PFSK-1 (cell line): ENCODE measurements at regions not wholly inside any gene's neighbourhood (a gene's known extent, or its start where the extent isn't known, plus 50 kb on each side); places are given as distances from the start of the nearest gene placed in this dataset.

ENCODE experiments used
- FOXP2 ChIP-seq: optimal IDR thresholded peaks from 2 replicates; pipeline ENCODE3; 2011; ENCODE audit warnings: borderline replicate concordance, control low read depth, inconsistent platforms; ENCODE audit not compliant: insufficient read depth; ENCODE audit errors: extremely low read length, extremely low read depth
- POLR2AphosphoS5 ChIP-seq: IDR thresholded peaks from 2 replicates; pipeline ENCODE4 v1.6.1; 2012; ENCODE audit warnings: low read depth, mild to moderate bottlenecking, control low read depth, low read length, moderate library complexity
- SIN3A ChIP-seq: IDR thresholded peaks from 2 replicates; pipeline ENCODE4 v1.6.1; 2012; ENCODE audit warnings: mild to moderate bottlenecking, low read length, moderate library complexity, borderline replicate concordance; ENCODE audit not compliant: insufficient read depth
- TAF1 ChIP-seq: IDR thresholded peaks from 2 replicates; pipeline ENCODE4 v1.6.1; 2012; ENCODE audit warnings: low read length, control low read depth, borderline replicate concordance; ENCODE audit not compliant: insufficient read depth
- TF ChIP-seq, protein P1 (sequence below), 2 experiments: IDR thresholded peaks; 2 replicates each; pipeline versions ENCODE4 v1.6.1 to v1.8.0; 2011 to 2012; ENCODE audit warnings: low read depth in 2 of 2, low read length in 2 of 2, control low read depth in 1 of 2, inconsistent platforms in 1 of 2, mild to moderate bottlenecking in 1 of 2, moderate library complexity in 1 of 2; ENCODE audit not compliant: insufficient read depth in 1 of 2

DNA sequence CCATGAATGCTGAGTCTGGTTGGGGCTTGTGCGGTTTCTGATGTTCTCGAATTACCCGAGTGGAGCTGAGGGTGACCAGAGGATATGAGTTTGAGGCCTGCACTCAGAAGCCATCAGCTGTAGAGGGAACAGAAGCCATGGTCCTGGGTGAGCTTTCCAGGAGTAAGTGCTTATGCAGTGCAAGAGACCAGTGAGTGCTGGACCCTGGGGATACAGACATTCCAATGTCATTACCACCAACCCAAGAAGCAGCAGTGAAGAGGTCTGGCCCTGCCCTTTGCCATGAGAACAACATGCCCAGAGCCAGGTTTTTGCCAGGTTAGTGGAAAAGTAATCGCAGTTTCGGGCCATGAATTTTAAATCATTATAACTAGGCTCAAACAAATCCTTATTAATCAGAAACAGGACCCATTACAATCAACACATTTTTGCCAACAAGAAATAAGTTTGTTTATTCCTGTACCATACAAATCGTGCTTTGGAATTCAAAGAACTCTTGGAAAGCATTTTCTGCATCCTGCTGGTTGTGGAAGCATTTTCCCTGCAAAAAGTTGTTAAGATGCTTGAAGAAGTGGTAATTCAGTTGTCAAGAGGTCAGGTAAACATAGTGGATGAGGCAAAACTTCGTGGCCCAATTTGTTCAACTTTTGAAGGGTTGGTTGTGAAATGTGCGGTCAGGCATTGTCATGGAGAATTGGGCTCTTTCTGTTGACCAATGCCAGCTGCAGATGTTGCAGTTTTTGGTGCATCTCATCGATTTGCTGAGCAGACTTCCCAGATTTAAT, 154.6 kb downstream of the SYK start:
- TF ChIP-seq TAF1: no peak

DNA sequence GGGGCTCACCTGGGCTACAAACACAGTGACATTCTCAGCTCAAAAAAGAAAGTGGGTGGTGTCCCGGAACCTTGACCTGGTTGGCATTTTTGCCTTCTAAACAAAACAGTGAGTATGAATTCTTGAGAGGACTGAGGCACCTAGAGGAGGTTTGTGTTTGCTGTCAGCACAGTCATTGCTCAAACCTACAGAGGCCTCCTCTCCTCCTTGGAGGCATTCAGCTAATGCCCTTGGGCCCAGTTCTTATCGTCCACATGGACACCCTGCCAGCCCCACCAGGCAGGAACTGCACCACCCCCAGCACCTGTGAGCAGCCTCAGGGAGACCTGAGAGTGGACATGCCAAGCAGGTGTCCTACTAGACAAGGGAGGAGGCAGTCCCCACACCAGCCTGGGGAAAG, 156.7 kb downstream of the SYK start:
- TF ChIP-seq TAF1 (no peak), POLR2AphosphoS5 (no peak)

DNA sequence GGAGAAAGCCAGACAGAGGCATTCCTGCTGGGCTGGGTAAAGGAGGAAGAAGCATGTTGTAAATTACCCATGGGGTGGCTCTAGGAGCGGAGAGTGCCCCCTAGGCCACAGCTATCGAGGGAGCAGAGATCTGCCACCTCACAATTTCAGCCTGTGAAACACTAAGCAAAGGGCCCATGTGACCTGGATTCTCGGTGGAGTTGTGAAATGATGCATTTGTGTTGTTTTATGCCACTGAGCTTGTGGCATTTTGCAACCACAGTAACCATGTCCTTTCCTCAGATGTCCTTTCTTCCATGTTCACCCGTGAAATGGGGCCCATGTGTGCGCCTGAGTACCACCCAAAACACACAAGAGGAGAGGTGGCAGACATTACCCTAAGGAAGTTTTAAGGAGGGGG, 159.3 kb downstream of the SYK start:
- TF ChIP-seq SIN3A: no peak
- TF ChIP-seq, protein P1, sequence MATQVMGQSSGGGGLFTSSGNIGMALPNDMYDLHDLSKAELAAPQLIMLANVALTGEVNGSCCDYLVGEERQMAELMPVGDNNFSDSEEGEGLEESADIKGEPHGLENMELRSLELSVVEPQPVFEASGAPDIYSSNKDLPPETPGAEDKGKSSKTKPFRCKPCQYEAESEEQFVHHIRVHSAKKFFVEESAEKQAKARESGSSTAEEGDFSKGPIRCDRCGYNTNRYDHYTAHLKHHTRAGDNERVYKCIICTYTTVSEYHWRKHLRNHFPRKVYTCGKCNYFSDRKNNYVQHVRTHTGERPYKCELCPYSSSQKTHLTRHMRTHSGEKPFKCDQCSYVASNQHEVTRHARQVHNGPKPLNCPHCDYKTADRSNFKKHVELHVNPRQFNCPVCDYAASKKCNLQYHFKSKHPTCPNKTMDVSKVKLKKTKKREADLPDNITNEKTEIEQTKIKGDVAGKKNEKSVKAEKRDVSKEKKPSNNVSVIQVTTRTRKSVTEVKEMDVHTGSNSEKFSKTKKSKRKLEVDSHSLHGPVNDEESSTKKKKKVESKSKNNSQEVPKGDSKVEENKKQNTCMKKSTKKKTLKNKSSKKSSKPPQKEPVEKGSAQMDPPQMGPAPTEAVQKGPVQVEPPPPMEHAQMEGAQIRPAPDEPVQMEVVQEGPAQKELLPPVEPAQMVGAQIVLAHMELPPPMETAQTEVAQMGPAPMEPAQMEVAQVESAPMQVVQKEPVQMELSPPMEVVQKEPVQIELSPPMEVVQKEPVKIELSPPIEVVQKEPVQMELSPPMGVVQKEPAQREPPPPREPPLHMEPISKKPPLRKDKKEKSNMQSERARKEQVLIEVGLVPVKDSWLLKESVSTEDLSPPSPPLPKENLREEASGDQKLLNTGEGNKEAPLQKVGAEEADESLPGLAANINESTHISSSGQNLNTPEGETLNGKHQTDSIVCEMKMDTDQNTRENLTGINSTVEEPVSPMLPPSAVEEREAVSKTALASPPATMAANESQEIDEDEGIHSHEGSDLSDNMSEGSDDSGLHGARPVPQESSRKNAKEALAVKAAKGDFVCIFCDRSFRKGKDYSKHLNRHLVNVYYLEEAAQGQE (IDR thresholded peaks at IDR 0.05; ENCODE audit: insufficient read depth in 1 of 2, low read depth in 2 of 2, low read length in 2 of 2): no peak

DNA sequence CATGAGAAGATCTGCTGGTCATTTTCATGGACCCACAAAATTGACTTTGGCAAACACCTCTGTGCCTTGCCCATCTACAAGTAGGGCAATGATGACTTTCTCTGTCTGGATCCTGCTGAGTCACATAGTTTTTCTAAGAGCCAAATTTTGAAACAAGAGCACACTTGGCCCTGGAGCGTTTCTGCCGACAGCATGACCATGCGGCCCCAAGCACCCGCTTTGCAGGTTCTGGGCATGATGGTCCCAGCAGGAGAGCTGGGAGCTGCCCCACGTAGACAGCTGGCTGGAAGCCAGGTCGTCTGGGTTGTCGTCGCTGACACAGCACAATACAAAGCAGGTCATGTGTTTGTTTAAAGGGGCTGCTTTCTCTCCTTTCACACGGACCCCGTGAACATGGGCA, 159.8 kb downstream of the SYK start:
- no peak for TF ChIP-seq FOXP2
- no peak for TF ChIP-seq SIN3A
- TF ChIP-seq, protein P1 (IDR thresholded peaks at IDR 0.05; ENCODE audit: insufficient read depth in 1 of 2, low read depth in 2 of 2, low read length in 2 of 2): no peak
- no peak for TF ChIP-seq TAF1
- no peak for TF ChIP-seq POLR2AphosphoS5

DNA sequence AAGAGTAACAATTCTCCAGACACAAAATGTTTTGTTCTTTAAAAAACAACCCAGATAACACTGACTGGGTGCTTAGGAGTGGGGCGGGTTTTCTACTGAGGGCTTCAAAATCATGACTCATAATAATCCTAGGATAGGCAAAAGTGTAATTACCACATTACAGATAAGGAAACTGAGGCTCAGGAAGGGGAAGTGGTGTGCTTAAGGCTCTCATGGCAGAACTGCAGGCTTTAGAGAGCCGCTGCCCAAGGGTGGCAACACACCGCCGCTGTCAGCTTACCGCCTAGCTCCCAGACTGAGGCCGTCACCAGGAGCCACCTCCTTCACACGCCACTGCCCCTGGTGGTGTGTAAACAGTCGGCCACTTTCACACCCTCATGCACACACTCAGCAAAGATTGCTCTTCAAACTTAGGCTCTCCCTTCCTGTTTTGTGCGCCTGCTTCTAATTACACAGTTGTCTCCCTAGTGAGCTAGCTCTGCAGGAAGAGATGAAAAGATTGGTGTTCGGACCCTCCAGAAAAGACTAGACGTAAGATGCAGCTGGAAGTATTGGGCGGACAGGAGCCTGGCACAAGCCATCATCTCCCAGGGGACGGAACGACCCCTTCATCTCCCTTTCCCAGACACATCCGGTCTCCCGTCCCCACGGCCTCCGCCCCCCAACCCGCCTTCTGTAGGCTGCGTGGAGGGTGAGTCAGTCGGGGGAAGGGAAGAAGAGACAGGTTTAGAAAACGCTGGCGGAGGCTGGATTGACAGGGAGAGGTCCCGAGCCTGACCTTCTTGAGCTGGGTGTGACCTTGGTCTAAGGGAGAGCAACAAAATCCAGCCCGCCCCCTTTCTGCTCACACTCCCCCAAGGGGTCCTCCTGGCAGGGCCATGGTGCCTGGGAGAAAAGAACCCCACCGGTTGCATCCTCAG, 162.7 kb downstream of the SYK start:
- TF ChIP-seq FOXP2 (peak; percentile 73), TAF1 (no peak)

DNA sequence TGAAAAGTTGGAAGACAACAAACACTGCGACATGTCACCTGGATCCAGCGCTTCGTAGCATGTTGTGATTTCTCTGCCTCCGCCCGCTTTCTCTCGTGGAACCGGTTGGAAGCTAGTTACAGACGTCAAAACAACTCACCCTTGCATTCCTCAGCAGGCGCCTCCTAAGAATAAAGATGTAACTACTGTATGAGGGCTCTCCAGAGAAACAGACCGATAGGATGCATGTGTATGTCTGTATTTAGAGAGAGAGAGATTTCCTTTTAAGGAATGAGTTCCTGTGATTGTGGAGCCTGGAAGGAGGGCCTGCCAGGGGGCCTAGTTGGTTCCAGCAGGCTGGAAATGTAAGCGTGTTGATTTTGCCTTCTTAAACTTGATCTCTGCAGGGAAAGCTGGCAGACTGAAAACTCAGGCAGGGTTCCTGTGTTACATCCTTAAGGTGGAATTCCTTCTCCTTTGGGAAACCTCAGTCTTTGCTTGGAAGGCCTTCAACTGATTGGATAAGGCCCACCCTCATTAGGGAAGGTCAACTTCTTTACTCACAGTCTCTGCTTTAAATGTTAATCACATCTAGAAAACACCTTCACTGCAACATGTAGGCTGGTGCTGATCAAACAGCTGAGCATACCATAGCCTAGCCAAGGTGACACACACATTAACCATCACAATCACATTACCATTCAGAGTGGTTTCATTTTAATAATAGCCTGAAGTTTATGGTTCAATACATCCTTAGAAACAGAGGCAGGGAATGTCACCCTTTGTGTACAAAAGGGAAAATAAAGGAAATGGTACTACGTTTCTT, 163.8 kb downstream of the SYK start:
- no peak for TF ChIP-seq FOXP2
- TF ChIP-seq POLR2AphosphoS5: no peak
- TF ChIP-seq TAF1: no peak

DNA sequence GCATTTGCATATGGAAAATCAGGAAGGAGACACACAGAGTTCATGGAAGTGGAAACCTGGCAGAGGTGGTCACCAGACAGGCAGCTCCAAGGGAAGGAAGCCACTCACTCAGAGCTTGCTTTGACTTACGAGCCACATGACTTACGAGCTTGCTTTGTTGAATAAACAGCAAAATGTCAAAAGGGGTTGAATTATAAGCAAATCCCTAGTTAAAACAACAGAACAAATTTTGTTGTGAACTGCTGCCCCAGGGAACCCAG, 164.3 kb downstream of the SYK start:
- TF ChIP-seq SIN3A: no peak
- TF ChIP-seq, protein P1 (IDR thresholded peaks at IDR 0.05; ENCODE audit: insufficient read depth in 1 of 2, low read depth in 2 of 2, low read length in 2 of 2): no peak
- no peak for TF ChIP-seq POLR2AphosphoS5
- TF ChIP-seq FOXP2: no peak
- no peak for TF ChIP-seq TAF1
